Stimulated activated CD8-positive, alpha-beta memory T cell treated with anti-CD3 and anti-CD28 coated beads, Interleukin-2, amount 100 ng/mL, for 1 hour (primary cell): ENCODE measurements at regions not wholly inside any gene's neighbourhood (a gene's known extent, or its start where the extent isn't known, plus 50 kb on each side); places are given as distances from the start of the nearest gene placed in this dataset.

Experiments used
- DNase-seq, 2 donors: peaks; one replicate each; pipeline ENCODE4 v3.0.0-alpha.2; 2020; ENCODE audit warnings: low read depth in 2 of 2

- DNase-seq: no peak
Observed at GRCh38 chr10:62453274-62453673, 79.1 kb downstream of the ZNF365 start.

GRCh38 chr10:62454687-62455397, 80.7 kb downstream of the ZNF365 start:
- no peak for DNase-seq

- no peak for DNase-seq
Observed at GRCh38 chr10:62456611-62457101, 82.5 kb downstream of the ZNF365 start.

- no peak for DNase-seq
Observed at GRCh38 chr10:62457196-62457595, 83.0 kb downstream of the ZNF365 start.

GRCh38 chr10:62457598-62457997, 83.4 kb downstream of the ZNF365 start:
- DNase-seq: no peak

- DNase-seq: no peak
Observed at GRCh38 chr10:62459072-62459471, 84.9 kb downstream of the ZNF365 start.

- no peak for DNase-seq
Observed at GRCh38 chr10:62459500-62459899, 85.3 kb downstream of the ZNF365 start.

GRCh38 chr10:62460393-62460792, 86.2 kb downstream of the ZNF365 start:
- no peak for DNase-seq

- DNase-seq: no peak
Observed at GRCh38 chr10:62461120-62461519, 87.0 kb downstream of the ZNF365 start.

- DNase-seq: no peak
Observed at GRCh38 chr10:62462461-62462860, 88.3 kb downstream of the ZNF365 start.

- DNase-seq: no peak
Observed at GRCh38 chr10:62463364-62463763, 89.2 kb downstream of the ZNF365 start.

- no peak for DNase-seq
Observed at GRCh38 chr10:62464308-62464707, 90.1 kb downstream of the ZNF365 start.

GRCh38 chr10:62466590-62466989, 92.4 kb downstream of the ZNF365 start:
- DNase-seq: no peak

GRCh38 chr10:62467527-62467926, 93.4 kb downstream of the ZNF365 start:
- DNase-seq: no peak

- no peak for DNase-seq
Observed at GRCh38 chr10:62471711-62472110, 97.5 kb downstream of the ZNF365 start.

GRCh38 chr10:62473241-62473640, 99.1 kb downstream of the ZNF365 start:
- DNase-seq: no peak

GRCh38 chr10:62475551-62475950, 101.4 kb downstream of the ZNF365 start:
- no peak for DNase-seq

- no peak for DNase-seq
Observed at GRCh38 chr10:62479523-62479922, 105.4 kb downstream of the ZNF365 start.

- no peak for DNase-seq
Observed at GRCh38 chr10:62480196-62480595, 106.0 kb downstream of the ZNF365 start.

- DNase-seq: no peak
Observed at GRCh38 chr10:62482581-62482980, 108.4 kb downstream of the ZNF365 start.

GRCh38 chr10:62491597-62491996, 117.4 kb downstream of the ZNF365 start:
- DNase-seq: no peak

GRCh38 chr10:62492012-62492869, 118.1 kb downstream of the ZNF365 start:
- no peak for DNase-seq

GRCh38 chr10:62492870-62493180, 118.7 kb downstream of the ZNF365 start:
- no peak for DNase-seq
